Activated CD8-positive, alpha-beta memory T cell treated with anti-CD3 and anti-CD28 coated beads, Interleukin-2, amount 50 U/mL, for 48 hours (primary cell): ENCODE measurements at regions not wholly inside any gene's neighbourhood (a gene's known extent, or its start where the extent isn't known, plus 50 kb on each side); places are given as distances from the start of the nearest gene placed in this dataset.

Experiments
- DNase-seq: peaks from one replicate; pipeline ENCODE4 v3.0.0-alpha.2; 2020

DNA sequence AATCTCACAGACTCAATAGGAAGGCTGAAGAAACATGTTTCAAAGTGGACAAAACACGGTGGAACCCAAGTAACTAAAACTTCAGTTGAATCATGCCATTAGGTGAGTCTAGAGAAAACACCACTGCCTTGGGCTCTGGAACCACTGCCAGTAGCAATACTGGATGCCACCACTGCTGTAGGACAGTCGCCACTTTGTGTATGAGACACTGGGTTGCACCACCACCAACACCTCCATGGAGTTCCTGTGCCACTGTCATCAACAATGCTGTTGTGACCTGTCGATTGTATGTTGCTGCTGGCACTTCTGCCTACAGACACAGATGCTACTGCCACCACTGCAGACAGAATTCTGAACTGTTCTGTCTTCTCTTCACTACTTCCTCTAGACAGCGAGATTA lies 686.7 kb downstream of the METTL4 start:
- no peak for DNase-seq

DNA sequence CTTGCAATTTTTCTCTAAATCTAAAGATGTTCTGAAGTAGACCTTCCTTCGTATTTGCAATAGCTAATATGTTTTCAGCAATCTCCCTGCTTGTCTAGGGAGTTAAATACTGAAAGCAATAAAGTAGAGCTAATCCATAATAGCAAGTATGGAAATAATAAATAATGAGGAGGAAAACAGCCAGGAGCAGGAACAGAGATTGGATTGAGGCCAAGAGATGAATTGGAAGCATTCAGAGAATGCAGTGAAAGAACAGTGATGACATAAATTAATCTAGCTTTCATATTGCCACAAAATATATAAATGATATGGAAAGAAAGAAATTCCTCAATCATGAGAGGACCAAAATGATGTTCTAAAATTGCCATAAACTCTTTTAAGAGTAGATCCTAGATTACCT lies 679.7 kb downstream of the METTL4 start:
- DNase-seq = no peak

DNA sequence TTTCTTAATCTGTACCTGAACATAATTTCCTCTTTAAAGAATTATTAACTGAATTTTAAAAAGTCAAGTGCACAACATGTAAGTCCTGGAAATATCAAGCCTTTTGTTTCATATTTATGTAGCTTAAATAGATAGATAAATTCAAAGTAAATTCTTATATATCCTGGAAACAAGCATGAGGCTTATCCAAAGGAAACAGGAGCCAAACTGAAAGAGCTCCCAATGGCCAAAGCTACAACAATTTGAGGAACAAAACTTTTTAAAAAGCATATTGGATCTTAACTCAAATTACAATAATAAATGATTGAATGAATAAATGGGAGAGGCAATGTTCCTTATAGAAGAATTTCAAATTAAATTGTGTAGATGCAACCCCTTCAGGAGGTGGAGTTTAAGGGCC lies 679.1 kb downstream of the METTL4 start:
- no peak for DNase-seq

DNA sequence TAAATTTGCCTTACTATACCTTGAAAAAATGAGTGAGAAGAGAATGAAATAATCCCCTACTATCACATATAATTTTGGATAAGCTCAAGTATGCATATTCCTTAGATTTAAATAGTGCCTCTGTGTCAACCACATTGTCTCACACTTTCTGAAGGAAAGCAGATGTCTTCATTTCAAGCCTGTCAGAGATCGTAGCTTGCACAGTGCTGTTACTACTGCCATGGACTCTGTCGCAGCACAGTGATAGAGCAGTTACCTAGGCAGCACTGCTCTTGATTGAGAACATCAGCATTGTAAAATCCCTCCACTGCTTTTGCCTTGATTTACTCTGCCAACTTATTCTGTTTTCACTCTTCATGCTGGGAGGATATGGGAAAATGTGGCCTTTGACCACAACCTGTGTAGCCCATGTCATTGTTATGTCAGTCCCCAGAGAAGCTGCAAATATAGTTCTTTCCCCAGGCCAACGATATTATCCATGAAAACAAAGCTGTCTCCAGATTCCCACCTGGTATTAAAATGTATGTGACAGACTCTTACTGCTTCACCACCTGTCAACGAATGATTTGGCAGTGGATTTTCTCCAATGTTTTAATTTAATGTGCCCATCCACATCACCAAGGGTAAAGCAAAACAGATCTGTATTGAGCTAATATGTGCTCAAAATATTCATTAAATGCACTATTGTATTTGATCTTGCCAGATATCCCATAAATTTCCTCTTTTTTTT lies 675.7 kb downstream of the METTL4 start:
- DNase-seq = no peak

DNA sequence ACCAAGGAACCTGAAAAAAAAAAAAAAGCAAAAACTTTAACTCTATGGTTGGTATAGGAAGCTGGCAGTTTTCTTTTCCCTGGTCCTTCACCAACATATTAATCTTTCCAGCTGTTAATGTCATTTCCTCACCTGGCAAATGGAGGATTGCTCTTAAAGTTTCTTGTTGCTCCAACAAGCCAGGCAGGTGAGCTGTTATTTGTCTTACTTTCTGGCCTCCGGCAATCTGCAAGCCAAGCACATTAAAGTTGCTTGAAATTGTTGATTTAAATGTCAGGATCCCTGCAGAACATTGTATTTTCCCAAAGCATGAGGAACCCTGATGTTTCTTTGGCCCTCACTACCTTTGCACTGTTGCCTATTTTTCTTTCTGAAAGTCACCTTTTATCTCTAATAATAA lies 664.9 kb downstream of the METTL4 start:
- DNase-seq = no peak

DNA sequence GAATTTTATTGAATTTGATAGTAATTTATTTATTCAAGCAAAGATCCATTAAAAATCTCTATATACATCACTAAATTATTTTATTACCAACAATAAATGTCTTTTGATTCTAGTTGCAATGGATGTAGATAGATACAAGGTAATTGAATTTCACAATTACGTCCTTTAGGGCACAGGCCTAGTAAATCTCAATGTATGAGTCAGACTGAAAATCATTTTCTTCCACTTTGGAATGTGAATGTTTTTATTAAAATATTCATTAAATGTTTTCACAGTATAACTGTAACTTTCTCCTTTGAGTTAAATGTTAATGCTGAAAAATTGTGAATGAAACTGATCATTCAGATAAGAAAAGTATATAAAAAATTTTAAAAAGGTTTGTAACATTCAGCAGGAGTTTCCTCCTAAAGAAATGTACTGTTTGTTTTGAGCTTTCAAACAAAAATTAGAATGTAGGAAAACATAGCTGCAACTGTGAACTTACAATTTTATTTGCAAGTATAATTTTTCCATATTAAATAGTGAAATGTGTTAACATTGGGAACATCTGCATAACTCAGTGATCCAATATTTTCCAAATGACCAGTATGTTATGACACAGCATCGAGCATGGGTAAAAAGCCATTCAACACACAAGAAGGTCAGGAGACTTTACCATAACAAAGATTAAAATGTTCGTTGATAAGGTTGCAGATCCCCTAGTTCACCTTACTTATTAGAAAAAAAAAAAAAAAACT lies 663.7 kb downstream of the METTL4 start:
- no peak for DNase-seq

DNA sequence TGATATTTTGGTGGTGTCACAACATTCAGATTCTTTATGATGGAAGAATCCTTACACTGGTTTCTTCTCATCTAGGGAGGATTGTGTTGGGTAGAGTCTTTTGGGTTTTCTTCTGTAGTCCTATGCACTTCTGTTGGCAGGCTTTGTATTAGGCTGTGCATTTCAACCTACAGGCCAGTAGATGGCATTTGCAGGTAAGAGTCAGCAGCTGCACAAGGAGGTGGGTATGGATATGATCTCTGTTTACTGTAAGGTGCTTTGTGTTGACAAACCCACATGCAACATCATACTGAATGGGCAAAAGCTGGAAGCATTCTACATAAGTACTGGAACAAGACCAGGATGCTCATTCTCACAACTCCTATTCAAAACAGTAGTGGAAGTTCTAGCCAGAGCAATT lies 656.8 kb downstream of the METTL4 start:
- DNase-seq = no peak

DNA sequence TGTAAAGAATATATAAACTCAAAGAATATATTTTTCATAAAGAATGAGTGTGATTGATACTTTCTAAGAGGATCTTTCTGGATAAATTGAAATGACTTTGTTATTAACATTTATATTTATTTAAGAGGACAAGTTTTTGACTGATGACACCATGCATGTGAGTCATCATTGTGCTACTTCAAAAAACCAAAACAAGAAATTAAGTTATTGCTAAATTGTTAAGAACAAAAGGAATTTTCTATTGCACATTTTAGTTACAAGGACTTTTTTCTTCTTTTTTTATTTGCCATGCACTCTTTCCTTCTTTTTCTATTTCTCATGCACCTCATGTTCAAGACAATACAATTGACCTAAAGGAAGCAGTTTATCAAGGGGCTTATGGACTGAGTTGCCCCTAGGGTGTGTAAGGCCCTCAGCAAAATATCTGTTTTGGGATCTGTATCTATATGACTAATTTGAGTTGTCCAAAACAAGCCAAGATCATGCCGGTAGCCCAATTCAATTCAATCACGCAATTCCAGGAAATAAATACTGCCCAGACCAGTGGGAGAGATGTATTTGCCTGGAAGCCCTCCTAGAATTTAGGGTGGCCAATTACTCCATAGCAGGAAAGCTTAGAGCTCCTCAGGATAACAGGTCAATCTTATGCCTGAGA lies 654.3 kb downstream of the METTL4 start:
- DNase-seq = no peak

DNA sequence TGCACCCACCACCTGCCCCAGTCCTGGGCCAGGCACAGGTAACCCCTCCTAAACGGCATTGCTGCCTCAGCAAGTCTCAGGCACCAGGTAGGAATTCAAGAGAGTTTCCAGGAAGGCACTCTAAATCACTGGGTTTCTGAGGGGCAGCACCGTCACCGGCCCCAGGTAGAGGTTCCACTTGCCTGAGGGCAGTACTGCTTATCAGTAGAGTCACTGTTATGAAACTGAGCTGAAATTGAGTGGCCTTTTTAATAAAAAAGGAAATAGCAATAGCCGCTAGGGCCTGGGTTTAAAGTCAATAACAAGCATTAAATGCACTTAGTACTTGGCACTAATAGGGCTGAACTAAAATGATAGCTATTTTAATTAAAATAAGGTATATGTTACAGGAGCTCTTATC lies 653.7 kb downstream of the METTL4 start:
- DNase-seq = no peak

DNA sequence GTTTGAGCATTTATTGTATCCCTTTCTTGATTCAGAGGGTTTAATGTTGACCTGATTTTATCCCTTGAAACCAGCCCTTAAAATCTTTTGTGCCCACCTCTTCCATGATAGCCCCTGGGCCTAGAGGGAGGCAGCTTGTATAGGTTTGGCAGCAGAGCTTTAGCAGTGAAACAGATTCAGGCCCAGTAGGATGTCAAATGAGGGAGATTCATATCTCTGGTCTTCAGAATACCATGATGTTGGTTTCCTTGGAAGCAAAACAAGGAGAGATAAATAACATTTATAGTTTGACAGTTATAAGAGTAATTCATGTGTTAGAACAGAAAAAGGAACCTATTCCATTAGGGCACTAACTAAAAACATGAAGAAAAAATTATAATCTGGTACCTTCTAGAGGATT lies 649.2 kb downstream of the METTL4 start:
- no peak for DNase-seq

DNA sequence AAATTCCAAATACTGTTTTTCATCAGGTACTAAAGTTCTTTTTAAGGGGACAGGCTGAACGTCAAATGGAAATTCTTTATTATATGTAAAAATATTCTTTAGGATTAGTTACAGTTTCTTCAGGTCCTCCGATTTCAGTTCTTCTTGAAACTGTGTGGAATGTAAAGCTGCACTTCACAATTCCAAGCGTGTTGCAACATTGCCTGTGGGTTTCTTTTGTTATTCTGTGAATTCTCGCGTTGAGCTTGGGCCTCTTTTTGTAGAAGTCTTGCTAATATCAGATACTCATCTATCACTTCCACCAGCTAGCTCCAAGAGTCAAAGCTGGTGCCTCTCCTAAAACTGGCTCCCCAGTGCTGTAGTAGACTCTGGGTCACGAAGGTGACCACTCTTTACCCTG lies 642.6 kb downstream of the METTL4 start:
- no peak for DNase-seq

DNA sequence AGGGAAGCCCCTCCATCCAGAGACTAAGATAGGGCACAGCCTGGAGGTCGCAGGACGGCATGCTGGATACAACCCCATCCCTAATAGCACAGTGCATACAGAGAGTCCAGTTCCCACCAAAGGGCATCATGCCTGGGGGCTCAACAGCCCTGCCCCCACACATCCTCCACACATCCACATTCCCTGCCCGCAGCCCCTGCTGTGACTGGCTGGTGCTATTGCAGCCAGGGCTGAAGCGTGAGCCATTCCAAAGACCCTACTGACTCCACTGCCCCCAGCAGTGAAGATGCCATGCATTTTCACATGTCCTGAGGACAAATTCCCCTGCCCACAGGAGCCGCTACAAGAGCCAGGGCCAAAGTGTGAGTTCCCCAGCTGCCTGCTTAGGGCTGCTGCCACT lies 641.6 kb downstream of the METTL4 start:
- DNase-seq = no peak

DNA sequence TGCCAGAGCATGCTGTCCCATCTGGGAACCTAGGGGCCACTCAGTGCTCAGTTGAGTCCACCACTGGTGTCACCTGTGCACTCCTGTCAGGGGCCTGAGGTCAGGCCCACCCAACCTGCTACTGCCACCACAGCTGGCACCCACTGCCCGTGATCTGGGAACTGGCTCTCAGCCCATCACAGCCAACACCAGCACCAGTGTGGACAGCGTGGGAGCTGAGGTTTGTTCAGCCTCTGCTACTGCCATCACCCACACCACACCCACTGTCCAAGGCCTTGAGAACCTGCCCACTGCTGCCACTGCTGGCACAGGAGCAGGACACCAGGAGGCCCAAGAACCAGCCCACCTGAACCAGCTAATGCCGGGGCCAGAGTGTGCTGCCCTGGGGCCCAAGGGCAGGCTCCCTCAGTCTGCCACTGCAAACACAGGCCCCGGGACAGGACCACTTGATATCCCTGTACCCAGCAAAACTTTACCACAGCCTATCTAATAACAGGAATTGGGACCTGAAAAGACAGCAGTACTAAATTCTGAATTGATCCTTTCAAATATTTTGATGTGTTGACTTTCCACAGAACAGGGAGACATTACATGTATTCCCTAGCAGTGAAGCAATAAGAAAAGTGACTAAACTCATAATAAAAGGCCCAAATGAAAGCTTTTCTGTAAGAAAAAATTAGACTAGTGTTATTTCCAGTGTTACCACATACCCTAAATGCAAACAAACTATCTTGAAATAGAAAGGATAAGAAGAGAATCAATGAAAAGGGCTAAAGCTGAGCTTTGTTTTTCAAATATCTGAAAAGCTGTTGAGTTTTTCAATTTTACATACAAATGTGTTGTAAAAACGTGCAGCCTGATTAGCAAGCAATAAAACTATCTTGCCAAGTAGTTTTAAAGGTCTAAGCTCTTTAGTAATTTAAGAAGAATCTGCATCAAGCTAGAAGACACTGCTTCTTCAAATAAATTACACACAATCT lies 640.7 kb downstream of the METTL4 start:
- DNase-seq = no peak

DNA sequence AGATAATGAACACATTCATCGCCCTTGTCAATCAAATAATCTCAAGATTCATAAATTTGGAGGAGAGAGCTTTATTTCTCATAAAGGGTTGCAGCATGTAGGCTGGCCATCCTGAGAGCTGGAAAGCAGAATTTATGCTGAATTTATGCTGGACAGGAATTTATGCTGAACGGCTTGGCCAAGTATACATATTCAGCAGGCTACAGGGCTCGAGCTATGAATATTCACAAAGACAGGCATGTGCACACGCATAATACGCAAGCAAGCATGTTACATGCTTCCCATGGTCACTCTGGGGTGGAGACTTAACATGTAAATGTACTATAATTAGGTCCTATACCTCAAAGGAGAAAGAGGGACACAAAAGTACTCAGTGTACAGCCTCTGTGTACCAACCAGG lies 618.8 kb downstream of the METTL4 start:
- no peak for DNase-seq

DNA sequence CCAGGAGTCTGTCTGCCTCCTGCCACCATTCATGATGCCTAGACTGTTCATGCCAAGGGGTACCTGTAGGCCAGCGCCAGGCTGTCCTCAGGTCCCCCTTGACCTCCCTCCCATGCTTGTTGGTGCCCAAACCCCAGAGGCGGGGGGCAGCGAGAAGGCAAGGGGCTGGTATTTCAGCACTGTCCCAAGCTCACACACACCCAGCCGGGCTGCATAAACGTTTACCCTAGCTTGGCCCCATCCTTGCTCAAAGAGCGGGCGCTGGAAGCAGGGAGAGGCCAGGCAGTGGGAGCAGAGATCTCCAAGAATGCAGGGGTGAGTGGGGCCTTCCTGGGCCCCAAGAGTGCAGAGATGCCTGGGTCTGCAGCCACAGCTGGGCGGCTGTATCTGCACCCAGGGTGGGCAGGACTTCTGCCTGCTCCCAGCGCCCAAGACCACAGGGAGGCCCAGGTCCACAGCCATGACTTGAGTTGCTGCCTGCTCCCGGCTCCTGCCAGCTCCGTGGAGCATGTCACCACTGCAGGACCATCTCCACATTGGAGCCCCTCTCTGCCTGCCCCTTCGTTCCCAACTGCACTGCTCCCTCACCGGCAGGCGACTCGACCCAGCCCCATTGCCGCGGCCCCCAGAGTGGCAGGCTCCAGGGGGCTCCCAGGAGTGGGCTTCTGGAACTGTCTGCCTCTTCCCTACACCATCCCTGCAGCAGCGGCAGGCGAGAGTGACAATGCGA lies 616.6 kb downstream of the METTL4 start:
- no peak for DNase-seq

DNA sequence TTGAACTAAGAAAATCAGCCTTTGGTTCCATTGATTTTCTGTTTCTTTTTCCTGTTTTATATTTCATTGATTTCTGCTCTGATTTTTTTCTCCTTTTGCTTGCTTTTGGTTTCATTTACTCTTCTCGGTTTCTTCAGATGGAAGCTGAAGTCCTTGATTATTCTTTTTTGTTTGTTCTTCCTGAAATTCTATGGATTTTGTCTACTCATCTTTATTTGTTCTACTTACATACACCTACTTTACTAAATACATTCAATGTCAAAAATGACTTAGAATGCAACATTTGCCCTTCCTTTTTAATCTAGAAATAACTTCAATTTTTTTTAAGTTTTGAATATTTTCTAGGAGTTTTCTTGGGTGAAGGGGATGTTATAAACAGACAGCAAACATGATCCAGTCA lies 612.5 kb downstream of the METTL4 start:
- DNase-seq = no peak

DNA sequence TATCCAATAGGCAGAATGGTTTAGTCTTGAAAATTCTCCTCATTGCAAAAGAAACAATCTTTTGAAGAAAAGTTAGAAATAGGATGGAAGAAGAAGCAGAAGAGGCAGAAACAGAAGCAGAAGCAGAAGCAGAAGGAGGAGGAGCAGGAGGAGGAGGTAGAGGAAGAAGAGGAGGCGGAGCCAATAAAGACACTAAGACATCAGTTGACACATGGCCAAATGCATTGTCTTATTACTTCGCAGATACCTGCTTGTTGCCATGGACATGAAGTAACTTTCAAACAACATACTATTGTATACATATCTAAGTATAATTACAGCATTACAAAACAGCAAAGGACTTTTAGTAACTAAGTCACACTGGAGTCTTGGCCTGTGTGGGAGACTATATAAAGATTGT lies 606.3 kb downstream of the METTL4 start:
- DNase-seq = no peak

DNA sequence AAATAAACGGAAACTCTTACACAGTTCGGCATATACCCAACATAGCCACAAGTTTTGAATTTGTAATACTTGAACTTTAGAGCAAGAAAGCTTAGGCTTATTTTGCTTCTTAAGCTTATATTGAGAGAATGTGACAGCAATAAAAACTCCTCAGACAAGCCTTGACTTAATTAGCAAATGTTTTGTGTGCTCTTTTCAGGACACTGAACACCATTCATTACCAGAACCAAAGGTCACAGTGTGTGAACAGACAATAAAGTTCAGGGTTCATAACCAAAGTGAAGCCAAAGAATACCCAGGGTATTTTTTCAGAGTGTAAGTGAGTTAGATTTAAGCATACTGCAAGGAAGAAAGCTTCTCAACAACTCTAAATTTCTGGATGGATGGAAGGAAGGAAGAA lies 605.8 kb downstream of the METTL4 start:
- no peak for DNase-seq

DNA sequence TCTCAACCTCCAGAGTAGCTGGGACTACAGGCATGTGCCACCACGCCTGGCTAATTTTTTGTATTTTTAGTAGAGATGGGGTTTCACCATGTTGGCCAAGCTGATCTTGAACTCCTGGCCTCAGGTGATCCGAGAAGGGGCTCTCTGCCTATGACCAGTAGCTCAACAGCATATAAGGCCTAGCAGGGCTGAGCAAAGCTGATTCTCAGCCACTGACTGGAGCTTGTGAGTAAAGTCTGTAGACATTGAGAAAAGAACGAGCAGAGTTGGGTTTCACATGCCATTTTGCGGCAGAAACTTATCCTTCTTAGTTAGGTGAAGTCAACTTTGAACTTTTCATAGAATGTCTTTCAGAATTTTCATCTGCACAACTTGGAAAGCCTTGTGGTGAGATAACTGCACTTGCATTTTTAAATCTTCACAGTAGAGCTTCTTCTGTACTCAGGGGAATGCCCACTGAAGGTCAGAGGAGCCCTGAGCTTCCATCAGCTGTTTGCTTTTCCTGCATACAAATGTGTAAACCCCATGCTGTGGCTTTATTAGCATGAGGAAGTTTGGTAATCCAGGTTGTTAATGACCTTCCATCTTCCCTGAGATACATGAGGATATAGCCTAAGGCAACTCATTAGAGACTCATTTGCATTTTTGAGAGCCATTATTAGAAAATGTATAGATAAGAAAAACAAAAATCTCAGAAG lies 602.4 kb downstream of the METTL4 start:
- no peak for DNase-seq

DNA sequence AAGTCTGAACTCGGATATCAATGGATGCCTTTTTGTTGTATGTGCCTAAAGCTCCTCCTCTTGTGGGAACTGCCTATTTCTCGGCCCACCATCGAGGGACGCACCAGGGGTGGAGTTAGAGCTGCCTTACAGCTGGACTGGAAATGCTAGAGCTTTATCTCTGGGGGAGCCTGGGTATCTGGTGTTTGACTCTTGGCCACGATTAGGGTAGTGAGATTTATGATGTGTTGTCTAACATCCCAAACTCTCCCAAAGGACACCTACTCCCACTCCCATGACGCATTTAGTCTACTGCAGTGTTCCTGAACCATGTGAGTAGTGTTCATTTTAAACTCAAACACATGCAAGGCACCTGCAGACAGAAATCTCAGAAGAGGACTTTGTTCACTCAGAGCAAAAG lies 594.8 kb downstream of the METTL4 start:
- DNase-seq = no peak

DNA sequence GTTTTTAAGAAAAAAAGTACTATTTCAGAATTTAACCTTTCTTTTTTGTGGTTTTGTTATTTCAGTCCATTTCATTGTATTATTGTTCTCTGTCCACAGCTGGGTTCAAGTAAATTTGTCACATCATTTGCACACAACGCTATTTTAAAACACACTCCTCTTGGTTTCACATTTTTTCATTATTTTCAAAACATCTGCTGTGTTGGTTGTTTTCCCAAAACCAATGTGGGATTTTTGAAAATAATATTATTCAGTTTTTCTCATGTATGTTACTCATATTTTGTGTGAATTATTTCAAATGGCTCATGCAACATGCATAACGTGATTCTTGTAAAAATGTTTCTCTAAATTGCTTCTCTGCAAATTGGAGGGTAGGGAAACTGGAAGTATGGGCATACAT lies 589.2 kb downstream of the METTL4 start:
- no peak for DNase-seq
